ENCODE measurements at regions not wholly inside any gene's neighbourhood (a gene's known extent, or its start where the extent isn't known, plus 50 kb on each side); places are given as distances from the start of the nearest gene placed in this dataset.

- H2BK5ac ChIP-seq (ENCODE audit: low read depth, low read length, poor library complexity, severe bottlenecking) = no peak overlapping the region
- no peak overlapping the region for H4K8ac ChIP-seq (ENCODE audit: low read depth in 2 of 2, low read length in 2 of 2)
- no peak overlapping the region for H3K18ac ChIP-seq (ENCODE audit: low read depth, low read length)
- ChIA-PET CTCF (interaction anchor here (0.5 kb wide), 1 partner anchor 434 kb away, joined by 5 read pairs; no protein-coding TSS in a partner anchor), POLR2A (ENCODE audit: unreplicated experiment) (no interaction called here)
- no peak overlapping the region for H4K5ac ChIP-seq (ENCODE audit: low read depth, low read length)
- WGBS, 2 experiments (ENCODE audit: extremely low coverage in 2 of 2, insufficient read length in 1 of 2) = no CpG with 5 or more reads among the region's 3 CpGs
- H2AK9ac ChIP-seq (replicated peaks; ENCODE audit: low read depth, low read length, poor library complexity) = no peak overlapping the region
- H2BK120ac ChIP-seq (ENCODE audit: low read depth, low read length) = no peak overlapping the region
- H3K4ac ChIP-seq (ENCODE audit: low read depth, low read length) = no peak overlapping the region
- intact Hi-C loops (cut with micrococcal nuclease) = no loop called here
- H3K14ac ChIP-seq (replicated peaks; ENCODE audit: low read depth, low read length) = no peak overlapping the region
- H3K9ac ChIP-seq (ENCODE audit: low read depth, low read length) = no peak overlapping the region
- no peak overlapping the region for H3K23ac ChIP-seq (ENCODE audit: low read depth, low read length)
- DNase-seq (no peak), ATAC-seq (ENCODE audit: low read depth) (no peak)
- no peak overlapping the region for H3K4me3 ChIP-seq (ENCODE audit: insufficient read depth, low read depth, low read length)
- H3K4me2 ChIP-seq (ENCODE audit: low read depth, low read length) = no peak overlapping the region
- in situ Hi-C loops (cut with MboI; ENCODE audit: low sequenced_read_pairs) = no loop called here
- no peak for TF ChIP-seq MAFK (IDR thresholded peaks at IDR 0.05; ENCODE audit: low read depth, low read length)
- TF ChIP-seq SMC3 (IDR thresholded peaks at IDR 0.05; ENCODE audit: low read depth, low read length) = no peak
- TF ChIP-seq USF2 (IDR thresholded peaks at IDR 0.05; ENCODE audit: low read depth, low read length) = no peak
- no peak for TF ChIP-seq NFE2L2 (IDR thresholded peaks at IDR 0.05; ENCODE audit: low read depth, low read length)
- TF ChIP-seq POLR2A (IDR thresholded peaks at IDR 0.05; ENCODE audit: low read depth, low read length) = no peak
- TF ChIP-seq CTCF (conservative IDR thresholded peaks at IDR 0.05; ENCODE audit: low read depth, low read length) = no peak
- no peak for TF ChIP-seq ELK1 (IDR thresholded peaks at IDR 0.05; ENCODE audit: borderline replicate concordance, low read depth, low read length)
- no peak for TF ChIP-seq FOS (IDR thresholded peaks at IDR 0.05; ENCODE audit: low read depth, low read length)
- no peak for TF ChIP-seq MXI1 (IDR thresholded peaks at IDR 0.05; ENCODE audit: borderline replicate concordance, low read depth, low read length)
- no peak for TF ChIP-seq BHLHE40 (IDR thresholded peaks at IDR 0.05; ENCODE audit: low read depth, low read length)
- no peak for TF ChIP-seq CEBPB (IDR thresholded peaks at IDR 0.05; ENCODE audit: low read depth, low read length)
- TF ChIP-seq RAD21 (IDR thresholded peaks at IDR 0.05; ENCODE audit: low read length) = no peak
- TF ChIP-seq MAZ (IDR thresholded peaks at IDR 0.05; ENCODE audit: borderline replicate concordance, low read depth, low read length) = no peak
- no peak for TF ChIP-seq CHD1 (IDR thresholded peaks at IDR 0.05; ENCODE audit: low read depth, low read length)
- H2AFZ ChIP-seq (replicated peaks; ENCODE audit: low read length, poor library complexity) = no peak overlapping the region
- dilution Hi-C loops (cut with HindIII; ENCODE audit: low sequenced_read_pairs, unreplicated experiment) = no loop called here
- no peak overlapping the region for H2BK20ac ChIP-seq (ENCODE audit: low read depth, low read length)
- no peaks in the 10 kb centered on the region for H3K36me3 ChIP-seq (ENCODE audit: control insufficient read depth, insufficient read depth, low read length)
- no peaks in the 10 kb centered on the region for H3K9me1 ChIP-seq (ENCODE audit: insufficient read depth, low read length)
- no peaks in the 10 kb centered on the region for H4K20me1 ChIP-seq (ENCODE audit: insufficient read depth, low read length)
- H2AK5ac ChIP-seq (ENCODE audit: low read depth, low read length) = no peak overlapping the region
- no TSS peak for BruUV-seq (replicated peaks)
- H3K27me3 ChIP-seq (ENCODE audit: control insufficient read depth, insufficient read depth, low read length) = no peaks in the 10 kb centered on the region
- no peak overlapping the region for H3K27ac ChIP-seq (ENCODE audit: insufficient read depth, low read length)
- H2BK15ac ChIP-seq (ENCODE audit: low read depth, low read length) = no peak overlapping the region
- no peak overlapping the region for H3K56ac ChIP-seq (ENCODE audit: extremely low read depth, insufficient read depth, low read length)
- H3K79me1 ChIP-seq (ENCODE audit: low read depth in 1 of 2, low read length in 2 of 2) = no peaks in the 10 kb centered on the region
- H3K9me3 ChIP-seq (ENCODE audit: control insufficient read depth, insufficient read depth, low read length) = no peaks in the 10 kb centered on the region
- H4K91ac ChIP-seq (ENCODE audit: insufficient read depth, low read depth, low read length) = no peak overlapping the region
- H3K4me1 ChIP-seq (ENCODE audit: control insufficient read depth, insufficient read depth, low read length) = no peaks in the 10 kb centered on the region; the same call in 1 of the 2 replicates
Observed at GRCh38 chr14:86331341-86331740, 801.4 kb downstream of the FLRT2 start.

Data from IMR-90 (cell line).